ENCODE measurements at regions not wholly inside any gene's neighbourhood (a gene's known extent, or its start where the extent isn't known, plus 50 kb on each side); places are given as distances from the start of the nearest gene placed in this dataset.

DNA sequence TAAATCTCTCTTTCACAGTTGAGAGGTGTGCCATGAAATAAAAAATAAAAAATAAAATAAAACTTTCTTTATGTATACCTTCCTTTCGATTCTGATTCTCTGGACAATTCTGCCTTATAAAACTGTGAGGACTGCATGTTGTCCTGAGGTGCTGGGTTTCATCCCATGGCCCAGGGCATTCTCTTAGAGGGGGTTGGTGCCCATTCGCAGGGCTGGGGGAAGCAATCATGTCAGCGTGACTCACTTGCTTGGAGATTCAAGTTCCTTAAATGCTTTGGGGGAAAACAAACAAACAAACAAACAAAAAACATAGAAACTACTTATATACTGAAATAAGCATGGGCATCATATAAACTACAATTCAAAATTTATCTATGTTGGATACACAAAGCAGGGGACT, 122.0 kb upstream of the ST6GAL2 start:
- H3K27ac ChIP-seq (ENCODE audit: low read depth in 2 of 2, low read length in 1 of 2), result no peak overlapping the region
- WGBS, 2 donors, result 51 to 75% methylated on average over 3 of the region's 3 CpGs
- H3K9me3 ChIP-seq (ENCODE audit: control insufficient read depth in 2 of 2, insufficient read depth in 1 of 2, low read depth in 1 of 2, low read length in 1 of 2), result no peaks in the 10 kb centered on the region
- H3K36me3 ChIP-seq (ENCODE audit: control insufficient read depth in 2 of 2, insufficient read depth in 2 of 2, low read length in 1 of 2), result no peaks in the 10 kb centered on the region
- H3K4me1 ChIP-seq (ENCODE audit: control insufficient read depth in 2 of 2, insufficient read depth in 2 of 2, low read length in 1 of 2), result no peaks in the 10 kb centered on the region
- H3K4me3 ChIP-seq (ENCODE audit: low read depth in 1 of 2, low read length in 2 of 2), result no peak overlapping the region
- no peaks in the 10 kb centered on the region for H3K27me3 ChIP-seq (ENCODE audit: control insufficient read depth in 1 of 2, insufficient read depth in 2 of 2, low read length in 2 of 2)

- WGBS, 2 donors, result 67 to 86% methylated on average over 3 of the region's 3 CpGs
- no peaks in the 10 kb centered on the region for H3K27me3 ChIP-seq (ENCODE audit: control insufficient read depth in 1 of 2, insufficient read depth in 2 of 2, low read length in 2 of 2)
- H3K9me3 ChIP-seq (ENCODE audit: control insufficient read depth in 2 of 2, insufficient read depth in 1 of 2, low read depth in 1 of 2, low read length in 1 of 2), result no peaks in the 10 kb centered on the region
- H3K36me3 ChIP-seq (ENCODE audit: control insufficient read depth in 2 of 2, insufficient read depth in 2 of 2, low read length in 1 of 2), result no peaks in the 10 kb centered on the region
- no peaks in the 10 kb centered on the region for H3K4me1 ChIP-seq (ENCODE audit: control insufficient read depth in 2 of 2, insufficient read depth in 2 of 2, low read length in 1 of 2)
- H3K27ac ChIP-seq (ENCODE audit: low read depth in 2 of 2, low read length in 1 of 2), result no peak overlapping the region
- no peak overlapping the region for H3K4me3 ChIP-seq (ENCODE audit: low read depth in 1 of 2, low read length in 2 of 2)
These were observed 122.9 kb upstream of the ST6GAL2 start for GRCh38 chr2:107008843-107009242.

DNA sequence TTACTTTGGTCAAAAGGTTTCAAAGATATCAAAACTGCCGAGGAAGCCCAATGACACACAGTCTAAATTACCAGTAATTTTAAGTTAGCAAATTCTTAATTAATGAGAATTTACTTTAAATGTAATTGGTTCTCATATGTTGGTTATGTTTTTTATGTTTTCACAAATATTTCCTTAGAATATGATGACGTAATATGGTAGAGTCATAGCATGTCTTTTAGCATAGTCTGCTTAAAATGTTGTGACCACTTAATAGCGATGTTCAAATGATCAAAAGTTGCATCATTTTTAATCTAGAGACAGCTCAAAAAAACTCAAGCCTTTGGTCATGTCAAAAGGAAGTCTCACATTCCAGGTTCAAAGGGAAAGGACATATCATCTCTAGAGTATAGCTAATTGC, 123.3 kb upstream of the ST6GAL2 start:
- H3K4me3 ChIP-seq (ENCODE audit: low read depth in 1 of 2, low read length in 2 of 2), result no peak overlapping the region
- H3K36me3 ChIP-seq (ENCODE audit: control insufficient read depth in 2 of 2, insufficient read depth in 2 of 2, low read length in 1 of 2), result no peaks in the 10 kb centered on the region
- no peaks in the 10 kb centered on the region for H3K4me1 ChIP-seq (ENCODE audit: control insufficient read depth in 2 of 2, insufficient read depth in 2 of 2, low read length in 1 of 2)
- H3K27me3 ChIP-seq (ENCODE audit: control insufficient read depth in 1 of 2, insufficient read depth in 2 of 2, low read length in 2 of 2), result no peaks in the 10 kb centered on the region
- WGBS, 2 donors, result 90 to 92% methylated on average over 3 of the region's 3 CpGs
- H3K9me3 ChIP-seq (ENCODE audit: control insufficient read depth in 2 of 2, insufficient read depth in 1 of 2, low read depth in 1 of 2, low read length in 1 of 2), result no peaks in the 10 kb centered on the region
- H3K27ac ChIP-seq (ENCODE audit: low read depth in 2 of 2, low read length in 1 of 2), result no peak overlapping the region

- Histone ChIP-seq H3K27me3 (ENCODE audit: control insufficient read depth in 1 of 2, insufficient read depth in 2 of 2, low read length in 2 of 2) (no peaks in the 10 kb centered on the region), H3K27ac (ENCODE audit: low read depth in 2 of 2, low read length in 1 of 2) (no peak overlapping the region), H3K9me3 (ENCODE audit: control insufficient read depth in 2 of 2, insufficient read depth in 1 of 2, low read depth in 1 of 2, low read length in 1 of 2) (no peaks in the 10 kb centered on the region), H3K4me1 (ENCODE audit: control insufficient read depth in 2 of 2, insufficient read depth in 2 of 2, low read length in 1 of 2) (no peaks in the 10 kb centered on the region), H3K36me3 (ENCODE audit: control insufficient read depth in 2 of 2, insufficient read depth in 2 of 2, low read length in 1 of 2) (no peaks in the 10 kb centered on the region), H3K4me3 (ENCODE audit: low read depth in 1 of 2, low read length in 2 of 2) (no peak overlapping the region)
- 66 to 73% methylated on average over 5 of the region's 5 CpGs for WGBS, 2 donors
These were observed 126.8 kb upstream of the ST6GAL2 start for GRCh38 chr2:107012714-107013306.

- WGBS, 2 donors, result 41 to 47% methylated on average over 2 of the region's 2 CpGs
- no peak overlapping the region for H3K27ac ChIP-seq (ENCODE audit: low read depth in 2 of 2, low read length in 1 of 2)
These were observed 127.9 kb upstream of the ST6GAL2 start for GRCh38 chr2:107013884-107014283.

DNA sequence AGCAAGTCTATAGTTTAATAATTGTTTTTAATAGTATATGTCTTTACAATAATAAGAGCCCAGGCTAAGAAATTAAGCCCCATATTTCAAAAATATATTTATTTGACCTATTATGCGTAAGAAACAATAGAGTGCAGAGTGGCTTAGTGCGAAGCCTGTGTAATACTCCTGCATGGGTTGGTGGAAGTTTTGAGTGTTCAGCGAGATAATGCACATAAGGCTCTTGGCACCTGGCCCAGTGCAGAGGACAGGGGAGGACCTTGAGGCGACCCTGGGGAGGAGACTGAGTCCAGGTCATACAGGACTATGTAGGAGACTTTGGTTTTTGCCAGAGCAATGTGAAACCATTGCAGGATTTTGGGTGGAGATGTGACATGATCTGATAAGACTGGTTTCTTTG, 132.4 kb upstream of the ST6GAL2 start:
- no peaks in the 10 kb centered on the region for H3K27me3 ChIP-seq (ENCODE audit: control insufficient read depth in 1 of 2, insufficient read depth in 2 of 2, low read length in 2 of 2)
- WGBS, 2 donors, result 71 to 76% methylated on average over 4 of the region's 4 CpGs
- H3K36me3 ChIP-seq (ENCODE audit: control insufficient read depth in 2 of 2, insufficient read depth in 2 of 2, low read length in 1 of 2), result no peaks in the 10 kb centered on the region
- no peak overlapping the region for H3K4me3 ChIP-seq (ENCODE audit: low read depth in 1 of 2, low read length in 2 of 2)
- H3K27ac ChIP-seq (ENCODE audit: low read depth in 2 of 2, low read length in 1 of 2), result no peak overlapping the region
- no peaks in the 10 kb centered on the region for H3K9me3 ChIP-seq (ENCODE audit: control insufficient read depth in 2 of 2, insufficient read depth in 1 of 2, low read depth in 1 of 2, low read length in 1 of 2)
- H3K4me1 ChIP-seq (ENCODE audit: control insufficient read depth in 2 of 2, insufficient read depth in 2 of 2, low read length in 1 of 2), result no peaks in the 10 kb centered on the region

More at GRCh38 chr2:107013884-107014283, 127.9 kb upstream of the ST6GAL2 start:
- Histone ChIP-seq H3K9me3 (ENCODE audit: control insufficient read depth in 2 of 2, insufficient read depth in 1 of 2, low read depth in 1 of 2, low read length in 1 of 2) (no peaks in the 10 kb centered on the region), H3K36me3 (ENCODE audit: control insufficient read depth in 2 of 2, insufficient read depth in 2 of 2, low read length in 1 of 2) (no peaks in the 10 kb centered on the region), H3K27me3 (ENCODE audit: control insufficient read depth in 1 of 2, insufficient read depth in 2 of 2, low read length in 2 of 2) (no peaks in the 10 kb centered on the region), H3K4me1 (ENCODE audit: control insufficient read depth in 2 of 2, insufficient read depth in 2 of 2, low read length in 1 of 2) (no peaks in the 10 kb centered on the region), H3K4me3 (ENCODE audit: low read depth in 1 of 2, low read length in 2 of 2) (no peak overlapping the region)

DNA sequence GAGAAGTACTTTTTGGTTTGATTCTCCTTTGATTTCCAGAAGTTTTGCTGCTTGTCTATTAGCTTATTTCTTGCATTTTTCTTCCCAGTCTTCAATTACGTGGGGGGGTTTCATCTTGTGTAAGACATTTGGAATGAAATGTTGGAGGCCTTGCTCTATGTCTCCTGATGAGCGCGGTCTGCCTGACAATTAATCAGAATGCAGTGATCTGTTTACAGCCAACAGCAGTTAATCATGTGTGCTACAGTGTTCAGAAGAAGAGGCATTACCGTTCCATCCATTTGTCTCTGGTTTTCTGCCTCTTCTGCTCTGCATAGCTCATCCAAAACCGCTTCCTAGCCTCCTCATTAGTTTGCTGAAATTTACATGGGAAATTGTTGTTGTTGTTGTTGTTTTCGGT, 134.4 kb upstream of the ST6GAL2 start:
- H3K9me3 ChIP-seq (ENCODE audit: control insufficient read depth in 2 of 2, insufficient read depth in 1 of 2, low read depth in 1 of 2, low read length in 1 of 2), result peaks cover 0 to 2% of the 10 kb centered on the region in 2 donors
- no peak overlapping the region for H3K4me3 ChIP-seq (ENCODE audit: low read depth in 1 of 2, low read length in 2 of 2)
- no peaks in the 10 kb centered on the region for H3K36me3 ChIP-seq (ENCODE audit: control insufficient read depth in 2 of 2, insufficient read depth in 2 of 2, low read length in 1 of 2)
- WGBS, 2 donors, result 78% methylated on average over 6 of the region's 6 CpGs
- no peaks in the 10 kb centered on the region for H3K4me1 ChIP-seq (ENCODE audit: control insufficient read depth in 2 of 2, insufficient read depth in 2 of 2, low read length in 1 of 2)
- no peaks in the 10 kb centered on the region for H3K27me3 ChIP-seq (ENCODE audit: control insufficient read depth in 1 of 2, insufficient read depth in 2 of 2, low read length in 2 of 2)
- no peak overlapping the region for H3K27ac ChIP-seq (ENCODE audit: low read depth in 2 of 2, low read length in 1 of 2)

- Histone ChIP-seq H3K27ac (ENCODE audit: low read depth in 2 of 2, low read length in 1 of 2) (no peak overlapping the region), H3K4me1 (ENCODE audit: control insufficient read depth in 2 of 2, insufficient read depth in 2 of 2, low read length in 1 of 2) (no peaks in the 10 kb centered on the region), H3K36me3 (ENCODE audit: control insufficient read depth in 2 of 2, insufficient read depth in 2 of 2, low read length in 1 of 2) (no peaks in the 10 kb centered on the region), H3K4me3 (ENCODE audit: low read depth in 1 of 2, low read length in 2 of 2) (no peak overlapping the region), H3K9me3 (ENCODE audit: control insufficient read depth in 2 of 2, insufficient read depth in 1 of 2, low read depth in 1 of 2, low read length in 1 of 2) (peaks cover 0 to 4% of the 10 kb centered on the region in 2 donors), H3K27me3 (ENCODE audit: control insufficient read depth in 1 of 2, insufficient read depth in 2 of 2, low read length in 2 of 2) (no peaks in the 10 kb centered on the region)
- WGBS, 2 donors, result 94 to 99% methylated on average over 2 of the region's 2 CpGs
These were observed 138.3 kb upstream of the ST6GAL2 start for GRCh38 chr2:107024269-107024668.

- Histone ChIP-seq H3K36me3 (ENCODE audit: control insufficient read depth in 2 of 2, insufficient read depth in 2 of 2, low read length in 1 of 2) (no peaks in the 10 kb centered on the region), H3K4me3 (ENCODE audit: low read depth in 1 of 2, low read length in 2 of 2) (no peak overlapping the region), H3K27ac (ENCODE audit: low read depth in 2 of 2, low read length in 1 of 2) (no peak overlapping the region), H3K4me1 (ENCODE audit: control insufficient read depth in 2 of 2, insufficient read depth in 2 of 2, low read length in 1 of 2) (no peaks in the 10 kb centered on the region), H3K27me3 (ENCODE audit: control insufficient read depth in 1 of 2, insufficient read depth in 2 of 2, low read length in 2 of 2) (no peaks in the 10 kb centered on the region), H3K9me3 (ENCODE audit: control insufficient read depth in 2 of 2, insufficient read depth in 1 of 2, low read depth in 1 of 2, low read length in 1 of 2) (peaks cover 0 to 4% of the 10 kb centered on the region in 2 donors)
- WGBS, 2 donors, result 84 to 92% methylated on average over 6 of the region's 6 CpGs
These were observed 139.4 kb upstream of the ST6GAL2 start for GRCh38 chr2:107025291-107025857.

DNA sequence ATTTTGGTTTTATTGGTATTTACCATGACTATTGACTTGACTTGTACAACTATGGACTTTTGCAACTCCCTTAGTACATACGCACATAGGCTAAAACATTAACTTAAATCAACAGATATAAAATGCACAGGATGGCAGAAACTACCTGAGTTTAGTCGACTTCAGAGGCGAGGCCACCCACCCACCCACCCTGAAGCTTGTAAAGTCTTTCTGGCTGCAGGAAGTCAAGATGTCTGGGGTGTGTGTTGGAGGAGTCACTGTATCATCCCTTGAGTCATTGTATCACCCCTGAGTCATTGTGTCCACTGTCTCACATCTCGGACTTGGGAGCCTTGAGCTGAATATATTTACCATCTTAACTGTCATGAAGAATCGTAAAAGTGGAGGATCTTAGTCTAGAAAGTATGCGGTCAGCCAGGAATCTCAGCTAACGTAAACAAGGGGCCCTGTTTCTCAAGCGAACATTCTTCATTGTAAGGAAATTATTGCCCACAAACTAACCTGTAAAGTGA, 140.0 kb upstream of the ST6GAL2 start:
- Histone ChIP-seq H3K36me3 (ENCODE audit: control insufficient read depth in 2 of 2, insufficient read depth in 2 of 2, low read length in 1 of 2) (no peaks in the 10 kb centered on the region), H3K27me3 (ENCODE audit: control insufficient read depth in 1 of 2, insufficient read depth in 2 of 2, low read length in 2 of 2) (no peaks in the 10 kb centered on the region), H3K4me3 (ENCODE audit: low read depth in 1 of 2, low read length in 2 of 2) (no peak overlapping the region), H3K9me3 (ENCODE audit: control insufficient read depth in 2 of 2, insufficient read depth in 1 of 2, low read depth in 1 of 2, low read length in 1 of 2) (peaks cover 0 to 4% of the 10 kb centered on the region in 2 donors), H3K27ac (ENCODE audit: low read depth in 2 of 2, low read length in 1 of 2) (no peak overlapping the region), H3K4me1 (ENCODE audit: control insufficient read depth in 2 of 2, insufficient read depth in 2 of 2, low read length in 1 of 2) (no peaks in the 10 kb centered on the region)
- WGBS, 2 donors, result 76 to 83% methylated on average over 8 of the region's 8 CpGs
